Activated B cell treated with CpG ODN at 0.5 μM for 24 hours (primary cell): ENCODE measurements at regions not wholly inside any gene's neighbourhood (a gene's known extent, or its start where the extent isn't known, plus 50 kb on each side); places are given as distances from the start of the nearest gene placed in this dataset.

ENCODE experiments used
- ATAC-seq: fragments of 200-7000 bp; cut with Tn5 transposase; one replicate; pipeline ENCODE4 v1.10.0; 2021; ENCODE audit warnings: low read depth, mild to moderate bottlenecking, moderate library complexity
- CTCF ChIA-PET: fragments of 350-600 bp; sonication (Branson Sonifier 250); formaldehyde crosslinking; loops from one replicate; lab custom pipeline; 2021; ENCODE audit warnings: antibody characterized with exemption; lab: Charles Lee
- POLR2A ChIA-PET: fragments of 350-600 bp; sonication (Branson Sonifier 250); formaldehyde crosslinking; loops from one replicate; lab custom pipeline; 2021; ENCODE audit warnings: antibody characterized with exemption; lab: Charles Lee
- DNase-seq: peaks from one replicate; pipeline ENCODE4 v3.0.0; 2022
- H3K27ac Mint-ChIP-seq: one replicate; pipeline ENCODE4 v1.8.0; 2020; ENCODE audit warnings: mixed read lengths
- H3K27me3 Mint-ChIP-seq: one replicate; pipeline ENCODE4 v1.8.0; 2021; ENCODE audit warnings: mixed read lengths
- H3K36me3 Mint-ChIP-seq: one replicate; pipeline ENCODE4 v1.8.0; 2021; ENCODE audit warnings: low read depth, mixed read lengths
- H3K4me1 Mint-ChIP-seq: one replicate; pipeline ENCODE4 v1.8.0; 2021; ENCODE audit warnings: mixed read lengths
- H3K4me3 Mint-ChIP-seq: one replicate; pipeline ENCODE4 v1.8.0; 2020; ENCODE audit warnings: mild to moderate bottlenecking, mixed read lengths
- H3K9me3 Mint-ChIP-seq: one replicate; pipeline ENCODE4 v1.8.0; 2020; ENCODE audit warnings: mixed read lengths
- intact Hi-C: fragments of 100-400 bp; cut with micrococcal nuclease; formaldehyde crosslinking; loops from one replicate; pipeline ENCODE4 v1.15.1; 2024
- TF ChIP-seq, protein P1 (sequence below): fragments of 200-600 bp; IDR thresholded peaks from one replicate; pipeline ENCODE4 v1.8.0; 2022; ENCODE audit warnings: antibody characterized with exemption, mild to moderate bottlenecking

- Mint-ChIP-seq H3K4me1 (no peaks in the 10 kb centered on the region), H3K4me3 (no peak overlapping the region), H3K27me3 (peaks cover 19% of the 10 kb centered on the region), H3K27ac (no peak overlapping the region), H3K36me3 (no peaks in the 10 kb centered on the region), H3K9me3 (no peaks in the 10 kb centered on the region)
- ATAC-seq (no peak), DNase-seq (no peak)
- intact Hi-C loops = no loop called here
- POLR2A ChIA-PET = no interaction called here
- CTCF ChIA-PET = no interaction called here
- TF ChIP-seq, protein P1, sequence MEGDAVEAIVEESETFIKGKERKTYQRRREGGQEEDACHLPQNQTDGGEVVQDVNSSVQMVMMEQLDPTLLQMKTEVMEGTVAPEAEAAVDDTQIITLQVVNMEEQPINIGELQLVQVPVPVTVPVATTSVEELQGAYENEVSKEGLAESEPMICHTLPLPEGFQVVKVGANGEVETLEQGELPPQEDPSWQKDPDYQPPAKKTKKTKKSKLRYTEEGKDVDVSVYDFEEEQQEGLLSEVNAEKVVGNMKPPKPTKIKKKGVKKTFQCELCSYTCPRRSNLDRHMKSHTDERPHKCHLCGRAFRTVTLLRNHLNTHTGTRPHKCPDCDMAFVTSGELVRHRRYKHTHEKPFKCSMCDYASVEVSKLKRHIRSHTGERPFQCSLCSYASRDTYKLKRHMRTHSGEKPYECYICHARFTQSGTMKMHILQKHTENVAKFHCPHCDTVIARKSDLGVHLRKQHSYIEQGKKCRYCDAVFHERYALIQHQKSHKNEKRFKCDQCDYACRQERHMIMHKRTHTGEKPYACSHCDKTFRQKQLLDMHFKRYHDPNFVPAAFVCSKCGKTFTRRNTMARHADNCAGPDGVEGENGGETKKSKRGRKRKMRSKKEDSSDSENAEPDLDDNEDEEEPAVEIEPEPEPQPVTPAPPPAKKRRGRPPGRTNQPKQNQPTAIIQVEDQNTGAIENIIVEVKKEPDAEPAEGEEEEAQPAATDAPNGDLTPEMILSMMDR = no peak
These were observed 152.4 kb upstream of the FRMD4B start for GRCh38 chr3:69538281-69538680.

- POLR2A ChIA-PET = no interaction called here
- CTCF ChIA-PET = no interaction called here
- Mint-ChIP-seq H3K4me1 (no peaks in the 10 kb centered on the region), H3K4me3 (no peak overlapping the region), H3K27me3 (peaks cover 10% of the 10 kb centered on the region), H3K9me3 (no peaks in the 10 kb centered on the region), H3K27ac (no peak overlapping the region), H3K36me3 (no peaks in the 10 kb centered on the region)
- DNase-seq = no peak
- TF ChIP-seq, protein P1 = no peak
- intact Hi-C loops = no loop called here
- no peak for ATAC-seq
These were observed 150.6 kb upstream of the FRMD4B start for GRCh38 chr3:69536306-69537020.

DNA sequence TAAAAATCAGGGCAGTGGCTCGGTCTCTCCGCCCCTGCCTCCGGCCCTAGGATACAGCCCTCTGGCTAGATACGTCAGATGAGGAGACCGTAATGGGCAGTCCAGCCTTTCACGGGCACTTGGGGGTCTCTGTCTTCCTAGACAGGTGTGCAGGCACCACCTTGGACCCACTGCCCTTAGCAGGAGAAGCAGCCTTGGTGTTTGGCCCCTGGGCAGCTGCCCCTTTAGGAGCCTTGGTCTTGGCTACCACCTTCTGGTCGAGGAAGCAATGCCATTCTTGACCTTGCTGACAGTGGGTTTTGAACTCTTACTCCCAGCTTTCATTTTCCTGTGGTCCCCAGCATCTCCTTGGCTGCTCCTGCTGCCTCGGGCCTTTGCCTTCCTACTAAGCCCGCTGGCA lies 149.7 kb upstream of the FRMD4B start:
- no peak for ATAC-seq
- H3K4me1 Mint-ChIP-seq = no peaks in the 10 kb centered on the region
- H3K9me3 Mint-ChIP-seq = no peaks in the 10 kb centered on the region
- ChIA-PET CTCF (no interaction called here), POLR2A (no interaction called here)
- H3K27ac Mint-ChIP-seq = no peak overlapping the region
- TF ChIP-seq, protein P1 = no peak
- peaks cover 1% of the 10 kb centered on the region for H3K27me3 Mint-ChIP-seq
- intact Hi-C loops = no loop called here
- no peak for DNase-seq
- H3K4me3 Mint-ChIP-seq = no peak overlapping the region
- H3K36me3 Mint-ChIP-seq = no peaks in the 10 kb centered on the region

- intact Hi-C loops = no loop called here
- POLR2A ChIA-PET = no interaction called here
- Mint-ChIP-seq H3K4me1 (no peaks in the 10 kb centered on the region), H3K4me3 (no peak overlapping the region), H3K36me3 (no peaks in the 10 kb centered on the region), H3K27ac (no peak overlapping the region), H3K9me3 (no peaks in the 10 kb centered on the region), H3K27me3 (no peaks in the 10 kb centered on the region)
- no peak for ATAC-seq
- CTCF ChIA-PET = no interaction called here
- TF ChIP-seq, protein P1 = no peak
- DNase-seq = no peak
These were observed 146.8 kb upstream of the FRMD4B start for GRCh38 chr3:69532547-69533224.

DNA sequence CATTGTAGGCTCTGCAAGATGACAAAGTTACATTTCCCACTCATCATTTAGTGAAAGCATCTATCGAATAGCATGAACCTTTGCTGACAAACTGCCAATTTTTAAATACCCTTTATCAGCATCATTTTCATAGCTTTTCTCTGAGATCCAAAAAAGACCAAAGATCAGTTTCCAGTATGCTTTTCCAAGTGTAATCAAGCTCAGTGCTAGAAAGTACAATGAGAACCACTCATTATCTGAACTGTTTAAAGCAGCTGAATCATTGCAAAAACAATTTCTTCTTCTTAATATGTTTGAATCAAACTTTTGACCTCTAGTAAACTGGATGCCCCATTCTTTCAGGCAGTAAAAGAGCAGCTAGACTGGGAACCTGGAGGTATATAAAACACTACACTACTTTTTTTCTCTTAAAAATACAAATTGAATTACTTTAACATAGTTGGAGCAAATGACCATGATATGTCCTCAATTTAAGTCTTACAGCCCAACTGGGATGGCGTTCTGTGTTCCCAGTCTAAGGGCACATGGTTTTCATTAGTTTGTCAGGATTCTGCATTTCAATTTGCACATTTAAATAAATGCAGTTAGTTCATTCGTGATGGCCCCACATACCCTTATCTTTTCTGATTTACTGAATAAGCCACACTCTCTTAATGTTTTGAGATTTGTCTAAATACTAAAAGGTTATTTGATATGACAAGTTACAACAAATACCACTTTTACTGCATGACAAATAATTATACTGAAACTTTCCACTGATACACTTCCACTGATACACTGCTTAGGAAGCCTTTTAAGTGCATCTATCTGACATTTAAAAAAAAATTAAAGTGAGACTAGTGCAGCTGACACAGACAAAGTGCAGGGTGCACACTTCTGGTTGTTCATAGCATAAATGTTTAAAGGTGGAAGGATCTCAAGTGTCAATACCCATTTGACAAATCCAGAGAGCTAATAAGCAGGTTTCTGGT lies 146.0 kb upstream of the FRMD4B start:
- TF ChIP-seq, protein P1 = no peak
- no peak overlapping the region for H3K27ac Mint-ChIP-seq
- intact Hi-C loops = no loop called here
- H3K36me3 Mint-ChIP-seq = no peaks in the 10 kb centered on the region
- no peak overlapping the region for H3K4me3 Mint-ChIP-seq
- H3K4me1 Mint-ChIP-seq = no peaks in the 10 kb centered on the region
- H3K27me3 Mint-ChIP-seq = no peaks in the 10 kb centered on the region
- no peak for DNase-seq
- no peaks in the 10 kb centered on the region for H3K9me3 Mint-ChIP-seq
- no peak for ATAC-seq
- POLR2A ChIA-PET = no interaction called here
- CTCF ChIA-PET = no interaction called here
